Cortex of kidney (tissue), 1 donor: ENCODE measurements at regions not wholly inside any gene's neighbourhood (a gene's known extent, or its start where the extent isn't known, plus 50 kb on each side); places are given as distances from the start of the nearest gene placed in this dataset.

ENCODE experiments used
- DNase-seq: peaks from one replicate; lab custom pipeline; 2025; lab: John Stamatoyannopoulos, UW

DNA sequence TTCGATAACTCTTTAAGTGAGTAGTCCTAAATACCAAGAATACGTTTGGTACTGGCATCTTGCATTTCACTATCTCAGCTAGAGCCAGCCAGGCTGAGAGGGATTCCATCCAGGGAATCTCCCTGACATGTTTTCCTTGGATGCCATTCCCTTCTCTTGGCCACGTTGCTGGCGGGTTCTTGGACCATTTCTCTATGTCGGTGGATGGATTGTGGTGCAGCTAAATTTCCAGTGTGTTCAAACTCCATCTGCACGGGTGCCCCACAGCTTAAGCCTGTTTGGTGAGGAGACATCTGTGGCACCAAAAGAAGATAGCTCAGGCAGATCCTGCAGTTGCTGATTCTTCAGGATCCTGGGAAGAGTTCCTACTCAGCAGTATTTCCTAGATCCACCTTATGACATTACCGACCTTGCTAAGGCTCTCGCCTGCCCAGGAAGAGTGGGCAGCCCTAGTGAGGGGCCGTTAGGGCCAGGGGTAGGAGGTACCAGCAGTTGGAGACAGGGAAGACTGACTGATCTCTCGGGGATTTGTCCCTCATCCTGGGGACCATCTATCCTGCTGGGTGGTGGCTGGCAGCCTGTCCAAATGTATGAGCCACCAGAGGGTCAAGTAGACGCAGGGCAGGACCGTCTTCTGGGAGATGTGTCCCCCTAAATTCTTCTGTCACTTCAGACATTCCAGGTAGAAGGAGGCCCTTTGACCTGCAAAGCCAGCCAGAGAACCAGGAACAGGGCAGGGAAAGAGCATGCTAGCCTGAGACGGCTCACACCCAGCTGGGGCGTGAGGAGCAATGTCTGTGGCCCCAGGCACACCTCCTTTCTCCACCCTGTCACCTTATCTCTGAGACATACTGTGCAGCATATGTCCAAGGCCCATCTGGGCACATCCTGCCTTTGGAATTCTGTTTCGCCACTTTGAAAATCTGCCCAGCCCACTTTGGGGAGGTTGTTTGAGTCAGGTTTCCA lies 72.6 kb upstream of the CAPRIN2 start:
- no peak for DNase-seq

DNA sequence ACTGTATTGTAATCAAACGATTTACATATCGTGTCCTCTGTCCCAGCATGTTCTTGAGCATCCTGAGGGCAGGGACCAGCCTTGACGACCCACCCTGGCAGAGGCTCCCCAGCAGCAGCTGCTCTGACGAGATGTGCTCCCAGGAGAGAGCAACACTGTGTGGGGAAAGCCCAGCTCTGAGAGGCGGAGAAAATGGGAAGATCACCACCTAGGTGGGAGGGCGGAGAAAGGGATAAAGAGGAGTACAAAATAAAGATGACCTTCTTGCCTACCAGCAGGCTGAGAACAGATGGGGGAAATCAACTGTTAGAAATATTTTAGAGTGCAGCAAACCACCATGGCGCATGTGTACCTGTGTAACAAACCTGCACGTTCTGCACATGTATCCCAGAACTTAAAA lies 71.5 kb upstream of the CAPRIN2 start:
- DNase-seq, result no peak

DNA sequence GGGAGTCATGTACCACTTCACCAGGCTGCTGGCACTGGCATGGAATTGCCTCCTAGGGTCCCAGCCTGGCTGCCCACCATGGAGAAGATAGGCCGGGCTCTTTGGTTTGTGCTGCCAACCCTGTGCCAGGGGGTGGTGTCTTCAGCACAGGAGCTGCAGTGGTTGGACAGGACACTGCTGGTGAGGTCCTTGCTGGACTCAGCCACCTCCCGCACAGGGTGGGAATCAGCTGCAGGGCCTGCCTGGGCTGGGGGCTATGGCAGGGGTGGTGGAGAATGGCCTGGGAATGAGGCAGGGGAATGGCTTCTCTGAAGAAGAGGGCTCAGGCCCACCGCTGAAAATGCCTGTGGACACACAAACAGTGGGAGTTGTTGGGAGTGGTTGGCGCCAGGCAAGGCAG lies 70.6 kb upstream of the CAPRIN2 start:
- DNase-seq, result no peak

DNA sequence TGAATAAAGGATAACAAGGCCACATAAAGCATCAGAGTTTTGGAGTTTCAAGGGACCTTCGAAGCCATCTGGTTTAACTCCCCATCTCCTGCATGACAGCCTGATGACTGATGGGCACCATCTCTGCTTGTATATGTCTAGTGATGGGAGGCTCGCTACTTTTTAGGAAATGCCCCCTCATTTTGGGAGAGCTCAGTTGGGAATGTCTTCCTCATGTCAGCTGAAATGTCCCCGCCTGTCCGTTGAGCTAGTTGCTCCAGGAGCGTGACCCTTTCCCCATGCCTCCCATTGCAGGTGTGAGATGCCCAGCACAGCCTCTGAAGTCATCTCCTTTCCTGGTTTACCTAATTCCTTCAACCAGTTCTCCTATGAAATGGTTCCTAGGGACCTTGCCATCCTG lies 69.6 kb upstream of the CAPRIN2 start:
- no peak for DNase-seq

DNA sequence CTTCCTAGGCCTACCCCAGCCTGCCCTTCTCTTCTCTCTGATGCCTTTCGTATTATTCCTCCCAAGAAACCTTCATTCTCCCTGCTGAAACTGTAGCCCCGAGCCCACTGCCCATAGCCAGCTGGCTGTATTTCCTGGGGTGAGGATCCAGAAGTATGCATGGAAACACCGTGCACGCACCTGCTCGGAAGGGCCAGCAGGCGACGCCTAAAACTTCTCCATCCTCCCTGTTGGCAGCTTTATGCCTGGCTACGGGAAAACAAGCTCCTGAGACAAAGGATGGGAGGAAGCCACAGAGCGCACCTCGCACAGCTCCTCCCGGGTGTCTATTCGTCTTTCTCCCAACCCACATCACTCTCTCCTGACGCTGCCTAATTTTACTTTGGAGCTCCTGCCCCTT lies 69.0 kb upstream of the CAPRIN2 start:
- no peak for DNase-seq

DNA sequence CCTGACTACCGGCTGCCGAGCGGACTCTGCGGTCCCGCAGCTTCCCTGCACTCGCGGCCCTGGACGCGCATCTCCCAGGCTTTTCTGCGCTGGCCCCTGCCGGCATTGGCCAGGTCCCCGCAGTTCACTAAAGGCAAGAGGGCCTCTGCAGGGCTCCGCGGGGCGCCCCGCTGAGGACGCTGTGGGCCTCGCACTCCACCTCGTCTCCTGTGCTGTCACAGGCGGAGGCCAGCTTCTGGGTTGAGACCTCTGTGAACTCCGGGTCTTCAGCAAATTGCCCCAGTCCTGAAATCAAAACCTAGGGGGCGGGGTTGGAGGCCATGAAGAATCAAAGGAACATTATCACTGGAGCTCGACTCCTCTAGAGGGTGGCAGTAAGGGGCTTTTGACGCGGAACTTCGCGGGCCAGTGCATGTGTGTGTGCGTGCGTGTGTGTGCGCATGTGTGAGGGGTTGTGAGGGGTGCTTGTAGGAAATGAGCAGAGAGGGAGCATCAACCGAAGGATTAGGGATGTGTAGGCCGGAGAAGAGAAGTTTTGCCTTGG lies 68.5 kb upstream of the CAPRIN2 start:
- no peak for DNase-seq

DNA sequence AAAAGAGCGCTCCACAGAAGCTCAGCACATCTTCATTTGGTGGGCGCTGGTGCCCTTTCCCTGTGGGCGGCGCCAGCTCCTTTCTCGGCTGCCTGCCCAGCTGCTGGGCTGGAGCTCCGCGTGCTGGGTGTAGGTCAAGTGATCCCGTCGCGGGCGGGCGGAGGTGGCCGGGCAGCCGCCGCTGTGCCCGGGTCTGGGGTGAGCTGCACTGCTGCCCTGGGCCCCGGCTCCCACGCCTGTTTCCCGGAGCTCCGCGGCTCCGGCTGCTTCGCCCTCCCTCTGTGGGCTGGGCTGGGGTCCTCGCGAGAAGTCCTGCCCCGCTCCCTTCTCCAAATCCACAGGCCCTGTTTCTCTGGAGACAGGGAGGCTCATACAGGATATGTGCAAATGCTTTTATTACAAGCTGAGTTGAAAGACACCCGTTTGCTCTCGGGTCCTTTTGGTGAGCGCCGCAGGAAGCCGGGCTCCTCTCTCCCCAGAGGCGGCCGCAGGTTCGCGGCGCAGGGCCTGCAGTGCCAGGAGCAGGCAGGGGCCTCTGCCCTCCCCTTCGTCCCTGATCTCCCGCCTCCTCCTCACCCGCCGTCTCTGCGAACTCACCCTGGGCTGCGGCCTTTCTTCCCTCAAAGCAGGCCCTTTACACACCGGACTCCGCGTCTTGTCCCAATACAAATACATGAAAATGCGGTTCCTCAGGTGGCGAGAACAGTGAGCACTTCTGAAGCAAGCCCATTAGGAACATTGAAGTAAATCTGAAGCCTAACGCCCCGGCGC lies 67.8 kb upstream of the CAPRIN2 start:
- DNase-seq, result peak; percentile 10

DNA sequence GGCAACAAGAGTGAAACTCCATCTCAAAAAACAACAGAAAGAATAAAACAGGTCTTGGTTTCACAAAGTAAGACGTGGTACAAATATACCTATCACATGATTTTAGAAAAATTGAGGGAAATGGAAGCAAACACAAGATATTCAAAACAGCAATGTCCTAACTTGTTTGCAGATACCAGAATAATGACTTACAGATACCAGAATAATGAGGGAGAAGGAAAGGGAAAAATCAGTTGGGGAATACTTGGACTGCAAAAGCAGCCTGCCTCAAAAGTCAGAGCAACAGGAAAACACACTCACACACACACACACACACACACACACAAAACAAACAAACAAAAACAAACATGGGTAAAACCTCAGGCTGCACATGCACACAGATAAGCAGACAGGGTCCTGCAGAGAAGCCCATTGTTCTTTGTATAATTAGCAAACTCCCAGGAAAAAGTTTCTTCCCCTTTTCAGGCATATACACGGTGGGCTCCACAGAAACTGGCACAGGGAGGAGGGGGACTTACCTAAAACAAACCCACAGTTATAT lies 65.7 kb upstream of the CAPRIN2 start:
- DNase-seq, result no peak

DNA sequence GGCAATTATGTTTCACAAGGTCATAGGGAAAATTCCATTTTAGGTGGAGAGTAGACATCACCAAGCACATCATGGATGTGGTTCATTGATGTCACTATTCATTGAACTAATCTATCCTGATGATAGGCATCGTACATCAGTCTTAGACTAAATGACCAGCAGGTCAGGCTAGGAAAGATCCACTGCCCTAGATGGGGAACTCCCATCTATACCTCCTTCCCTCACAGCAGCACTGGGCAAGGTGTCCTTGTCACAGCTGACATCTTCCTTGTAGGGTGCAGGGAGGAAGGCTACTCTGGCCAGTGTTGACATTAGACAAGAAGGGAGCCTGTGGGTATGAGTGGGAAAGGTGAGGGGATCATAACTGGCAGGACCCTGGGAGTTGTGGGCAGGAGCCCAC lies 63.8 kb upstream of the CAPRIN2 start:
- no peak for DNase-seq

DNA sequence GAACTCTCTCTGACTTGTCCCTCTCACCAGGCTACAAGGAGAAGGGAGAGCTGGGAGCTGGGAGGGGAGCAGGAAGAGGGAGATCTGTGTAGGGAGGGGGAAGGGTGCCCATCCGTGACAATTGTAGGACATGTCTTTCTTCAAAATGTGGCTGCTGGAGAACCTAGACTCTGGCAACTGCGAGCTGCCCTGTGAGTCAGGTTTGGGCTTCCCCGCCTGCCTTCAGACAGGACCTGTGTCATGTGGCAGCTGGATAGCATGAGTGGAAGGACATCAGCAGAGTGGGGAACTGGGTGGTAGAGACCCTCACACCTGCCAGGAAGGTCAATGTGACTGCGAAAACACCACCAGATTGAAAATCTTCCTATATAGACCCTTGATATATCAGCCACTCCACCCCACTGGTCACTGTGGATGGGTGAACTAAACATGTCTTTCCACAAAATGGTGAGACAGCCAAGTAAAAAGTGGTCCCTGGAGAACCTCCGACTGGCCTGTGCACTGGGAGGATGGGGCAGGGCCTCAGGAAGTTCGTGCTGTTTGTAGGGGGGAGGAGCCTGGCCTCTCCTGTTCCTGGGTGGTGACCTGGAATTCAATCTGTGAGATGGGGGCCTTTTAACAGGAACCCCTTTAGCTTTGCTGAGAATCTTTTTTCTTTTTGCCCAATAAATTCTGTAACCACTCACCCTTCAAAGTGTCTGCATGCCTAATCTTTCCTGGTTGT lies 62.2 kb upstream of the CAPRIN2 start:
- no peak for DNase-seq

DNA sequence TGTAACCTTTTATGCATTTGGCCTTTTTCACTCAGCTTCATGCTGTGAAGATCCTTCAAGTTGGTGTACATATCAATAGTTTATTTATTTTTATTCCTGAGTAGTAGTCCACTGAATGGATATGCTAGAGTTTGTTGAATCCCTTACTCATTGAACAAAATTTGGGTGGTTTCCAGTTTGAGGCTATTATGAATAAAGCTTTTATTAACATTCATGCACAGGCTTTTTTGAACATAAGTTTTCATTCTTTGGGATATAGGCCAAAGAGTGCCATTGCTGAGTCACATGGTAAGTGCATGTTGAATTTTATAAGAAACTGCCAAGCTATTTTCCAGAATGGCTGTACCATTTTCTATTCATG lies 59.5 kb upstream of the CAPRIN2 start:
- DNase-seq, result no peak

DNA sequence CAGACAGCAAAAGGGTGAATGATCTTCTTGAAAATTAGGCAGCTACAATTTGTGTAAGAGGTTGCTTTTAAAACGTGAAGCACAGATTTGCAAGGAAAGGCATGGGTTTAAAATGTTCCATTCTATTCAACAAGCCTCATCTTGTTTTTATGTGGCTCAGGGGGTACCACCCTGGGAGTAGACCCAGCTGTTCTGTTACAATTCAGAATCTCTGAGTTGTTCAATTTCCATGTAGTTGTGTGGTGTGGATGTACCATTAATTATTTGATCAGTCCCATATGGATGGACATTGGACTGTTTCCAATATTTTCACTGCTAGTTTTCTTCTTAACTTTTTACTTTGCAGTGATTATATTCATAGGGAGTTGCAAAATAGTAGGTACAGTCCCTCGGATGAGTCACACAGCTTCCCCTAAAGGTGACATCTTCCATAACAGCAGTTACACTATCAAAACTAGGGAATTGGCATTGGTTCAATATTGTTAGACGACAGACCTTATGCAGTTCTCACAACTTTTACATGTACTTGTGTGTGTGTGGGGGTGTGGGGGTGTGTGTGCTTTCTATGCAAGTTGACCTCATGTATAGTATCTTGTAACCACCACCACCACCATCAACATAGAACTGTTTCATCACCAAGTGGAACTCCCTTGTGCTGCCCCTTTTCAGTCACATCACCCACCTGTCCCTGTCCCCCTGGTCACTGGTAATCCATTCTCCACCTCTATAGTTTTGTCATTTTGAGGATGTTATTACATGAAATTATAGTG lies 59.0 kb upstream of the CAPRIN2 start:
- DNase-seq, result no peak

DNA sequence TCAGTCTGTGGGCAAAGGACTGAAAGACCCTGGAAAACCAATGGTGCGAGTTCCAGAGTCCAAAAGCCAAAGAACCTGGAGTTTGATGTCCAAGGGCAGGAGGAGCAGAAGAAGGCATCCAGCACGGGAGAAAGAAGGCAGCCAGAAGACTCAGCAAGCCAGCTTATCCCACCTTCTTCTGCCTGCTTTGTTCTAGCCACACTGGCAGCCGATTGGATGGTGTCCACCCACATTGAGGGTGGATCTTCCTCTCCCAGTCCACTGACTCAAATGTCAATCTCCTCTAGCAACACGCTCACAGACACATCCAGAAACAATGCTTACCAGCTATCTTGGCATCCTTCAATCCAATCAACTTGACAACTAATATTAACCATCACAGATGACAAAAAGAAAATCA lies 57.2 kb upstream of the CAPRIN2 start:
- DNase-seq, result no peak

DNA sequence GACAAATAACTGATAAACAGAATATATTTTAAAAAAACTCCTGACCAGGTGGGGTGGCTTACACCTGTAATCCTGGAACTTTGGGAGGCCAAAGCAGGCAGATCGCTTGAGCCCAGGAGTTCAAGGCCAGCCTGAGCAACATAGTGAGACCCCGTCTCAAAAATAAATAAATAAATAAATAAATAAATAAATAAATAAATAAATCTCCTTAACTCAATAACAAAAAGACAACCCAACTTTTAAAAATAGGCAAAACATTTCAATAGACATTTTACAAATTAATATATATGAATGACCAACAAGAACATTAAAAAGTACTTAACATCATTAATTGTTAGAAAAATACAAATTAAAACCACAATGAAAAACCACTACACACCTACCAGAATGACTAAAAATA lies 56.2 kb upstream of the CAPRIN2 start:
- DNase-seq, result no peak

DNA sequence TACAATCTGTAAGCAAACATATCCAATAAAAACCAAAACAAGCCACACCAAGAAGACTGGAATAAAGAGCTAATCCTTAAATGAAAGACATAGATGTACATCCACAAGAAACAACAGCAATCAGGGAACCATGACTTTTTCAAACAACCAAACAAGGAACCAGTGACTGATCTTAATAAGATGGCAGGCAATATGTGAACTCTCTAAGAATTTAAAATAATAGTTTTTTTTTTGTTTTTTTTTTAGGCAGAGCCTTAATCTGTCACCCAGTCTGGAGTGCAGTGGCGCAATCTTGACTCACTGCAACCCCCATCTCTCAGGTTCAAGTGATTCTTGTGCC lies 52.9 kb upstream of the CAPRIN2 start:
- no peak for DNase-seq

DNA sequence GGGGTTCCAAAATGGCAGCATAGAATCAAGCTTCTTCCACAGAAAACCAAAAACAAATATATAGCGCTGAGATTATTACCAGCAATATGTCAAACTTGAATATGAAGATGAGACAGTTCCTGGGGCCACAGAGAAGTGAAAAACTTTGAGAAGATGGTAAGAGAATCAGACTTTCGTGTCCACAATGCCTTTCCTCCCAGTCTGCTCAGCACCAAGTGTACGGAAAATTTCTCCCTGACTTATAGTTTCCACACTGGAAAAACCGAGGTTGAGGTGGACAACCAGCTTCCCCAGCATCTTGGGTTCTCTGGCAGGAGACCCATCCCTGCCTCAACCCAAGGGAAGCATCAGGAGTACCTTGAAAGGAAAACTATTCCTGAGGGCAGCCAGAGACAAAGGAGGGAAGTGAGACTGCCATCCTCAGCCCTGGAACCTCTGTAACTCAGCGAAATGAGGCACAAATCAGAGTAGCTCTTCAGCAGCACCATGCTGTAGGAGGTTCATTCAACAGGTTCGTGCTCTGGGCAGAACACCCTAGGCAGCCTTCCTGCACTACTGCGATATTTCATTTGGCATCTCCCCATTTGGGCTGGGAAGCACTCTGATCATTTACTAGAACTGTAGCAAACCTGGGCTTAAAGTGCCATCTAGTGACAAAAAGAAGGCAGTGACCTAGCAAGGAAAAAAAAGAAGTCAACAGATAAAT lies 52.4 kb upstream of the CAPRIN2 start:
- DNase-seq, result no peak

DNA sequence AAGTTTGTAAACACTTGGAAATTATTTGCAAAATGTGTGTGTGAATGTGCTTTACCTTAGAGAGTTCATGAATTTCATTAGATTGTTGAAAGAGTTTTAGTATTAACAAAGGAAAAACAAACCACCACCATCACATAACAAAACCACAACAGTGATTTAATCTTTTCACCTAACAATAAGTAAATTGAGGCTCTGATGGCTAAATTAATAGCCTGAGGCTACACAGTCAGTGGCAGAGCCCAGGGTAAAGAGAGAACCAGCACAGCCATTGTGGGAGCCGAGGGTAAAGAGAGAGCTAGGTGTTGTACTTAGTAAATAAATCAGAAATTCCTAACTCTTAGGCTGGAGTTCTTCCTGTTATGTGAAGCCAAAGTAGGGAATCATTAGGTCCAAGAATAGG lies 51.2 kb upstream of the CAPRIN2 start:
- no peak for DNase-seq
